Suprapubic skin (tissue), 4 donors: ENCODE measurements at regions not wholly inside any gene's neighbourhood (a gene's known extent, or its start where the extent isn't known, plus 50 kb on each side); places are given as distances from the start of the nearest gene placed in this dataset.

Experiments
- DNase-seq, 2 donors: peaks; one replicate each; pipeline ENCODE4 v3.0.0-alpha.2; 2019; ENCODE audit warnings: low spot score in 2 of 2
- H3K27ac ChIP-seq: fragments of 200-600 bp; sonication (generic); one replicate; pipeline ENCODE4 v1.5.1; 2019
- H3K27me3 ChIP-seq: fragments of 200-600 bp; sonication (generic); one replicate; pipeline ENCODE4 v1.5.1; 2019
- H3K36me3 ChIP-seq: fragments of 200-600 bp; sonication (generic); one replicate; pipeline ENCODE4 v1.5.1; 2019
- H3K4me1 ChIP-seq: fragments of 200-600 bp; sonication (generic); one replicate; pipeline ENCODE4 v1.5.1; 2019
- H3K4me3 ChIP-seq: fragments of 200-600 bp; sonication (generic); one replicate; pipeline ENCODE4 v1.5.1; 2019; ENCODE audit warnings: mild to moderate bottlenecking
- H3K9me3 ChIP-seq: fragments of 200-600 bp; sonication (generic); one replicate; pipeline ENCODE4 v1.5.1; 2019
- CTCF ChIP-seq, 2 donors: fragments of 200-600 bp in 1 of 2; fragments of 450-650 bp in 1 of 2; sonication (generic) in 1 of 2; IDR thresholded peaks; one replicate each; pipeline ENCODE4 v1.5.1; 2016 to 2019; ENCODE audit warnings: antibody characterized with exemption in 2 of 2, mild to moderate bottlenecking in 1 of 2, moderate library complexity in 1 of 2
- EP300 ChIP-seq: sonication (generic); formaldehyde crosslinking; IDR thresholded peaks from one replicate; pipeline ENCODE4 v1.6.1; 2017; ENCODE audit warnings: antibody characterized with exemption
- POLR2A ChIP-seq, 2 donors: fragments of 450-650 bp; IDR thresholded peaks; one replicate each; pipeline ENCODE4 v1.6.1; 2017; ENCODE audit warnings: antibody characterized with exemption in 2 of 2, mild to moderate bottlenecking in 2 of 2, moderate library complexity in 2 of 2
- POLR2AphosphoS5 ChIP-seq, 3 donors: sonication (generic); formaldehyde crosslinking; IDR thresholded peaks; one replicate each; pipeline ENCODE4 v1.6.1; 2017; ENCODE audit warnings: antibody characterized with exemption in 3 of 3
- WGBS: methylation state at CpG from one replicate; pipeline ENCODE4 v1.1.5; 2018; 5-methylcytosine and 5-hydroxymethylcytosine counted together

- no peaks in the 10 kb centered on the region for H3K36me3 ChIP-seq
- no peaks in the 10 kb centered on the region for H3K4me1 ChIP-seq
- no peak for TF ChIP-seq EP300
- no peak for TF ChIP-seq POLR2AphosphoS5 (IDR thresholded peaks at IDR 0.05)
- no peak for TF ChIP-seq CTCF (IDR thresholded peaks at IDR 0.05)
- TF ChIP-seq POLR2A (IDR thresholded peaks at IDR 0.05) = no peak
- no peaks in the 10 kb centered on the region for H3K9me3 ChIP-seq
- H3K27me3 ChIP-seq = no peaks in the 10 kb centered on the region
- H3K27ac ChIP-seq = no peak overlapping the region
- no peak for DNase-seq
- no peak overlapping the region for H3K4me3 ChIP-seq
Measured at GRCh38 chr1:65668368-65668767, 124.3 kb upstream of the PDE4B start.

- 89% methylated on average over 3 of the region's 3 CpGs for WGBS
- TF ChIP-seq POLR2AphosphoS5 (IDR thresholded peaks at IDR 0.05) = no peak
- TF ChIP-seq EP300 = no peak
- no peak for TF ChIP-seq CTCF (IDR thresholded peaks at IDR 0.05)
- no peak for TF ChIP-seq POLR2A (IDR thresholded peaks at IDR 0.05)
- DNase-seq = no peak
- no peaks in the 10 kb centered on the region for H3K36me3 ChIP-seq
- H3K4me3 ChIP-seq = no peak overlapping the region
- H3K4me1 ChIP-seq = no peaks in the 10 kb centered on the region
- H3K27me3 ChIP-seq = no peaks in the 10 kb centered on the region
- no peak overlapping the region for H3K27ac ChIP-seq
- H3K9me3 ChIP-seq = no peaks in the 10 kb centered on the region
Measured at GRCh38 chr1:65670518-65670917, 122.2 kb upstream of the PDE4B start.

- no peak for DNase-seq
- Histone ChIP-seq H3K4me1 (no peaks in the 10 kb centered on the region), H3K36me3 (no peaks in the 10 kb centered on the region), H3K4me3 (no peak overlapping the region), H3K27ac (no peak overlapping the region), H3K9me3 (no peaks in the 10 kb centered on the region), H3K27me3 (no peaks in the 10 kb centered on the region)
- TF ChIP-seq EP300 = no peak
- TF ChIP-seq CTCF (IDR thresholded peaks at IDR 0.05) = no peak
- no peak for TF ChIP-seq POLR2A (IDR thresholded peaks at IDR 0.05)
- TF ChIP-seq POLR2AphosphoS5 (IDR thresholded peaks at IDR 0.05) = no peak
- 87% methylated on average over 2 of the region's 2 CpGs for WGBS
Measured at GRCh38 chr1:65674522-65674921, 118.2 kb upstream of the PDE4B start.

GRCh38 chr1:65679773-65680172, 112.9 kb upstream of the PDE4B start:
- WGBS = 67% methylated on average over 4 of the region's 4 CpGs
- no peaks in the 10 kb centered on the region for H3K9me3 ChIP-seq
- H3K27ac ChIP-seq = no peak overlapping the region
- TF ChIP-seq EP300 = no peak
- TF ChIP-seq CTCF (IDR thresholded peaks at IDR 0.05) = no peak
- no peak for TF ChIP-seq POLR2A (IDR thresholded peaks at IDR 0.05)
- TF ChIP-seq POLR2AphosphoS5 (IDR thresholded peaks at IDR 0.05) = no peak
- no peak overlapping the region for H3K4me3 ChIP-seq
- no peaks in the 10 kb centered on the region for H3K36me3 ChIP-seq
- H3K4me1 ChIP-seq = no peaks in the 10 kb centered on the region
- no peak for DNase-seq
- no peaks in the 10 kb centered on the region for H3K27me3 ChIP-seq

- TF ChIP-seq POLR2A (IDR thresholded peaks at IDR 0.05) (no peak), POLR2AphosphoS5 (IDR thresholded peaks at IDR 0.05) (no peak), CTCF (IDR thresholded peaks at IDR 0.05) (no peak), EP300 (no peak)
- no peaks in the 10 kb centered on the region for H3K27me3 ChIP-seq
- 69% methylated on average over 6 of the region's 6 CpGs for WGBS
- no peak overlapping the region for H3K27ac ChIP-seq
- no peak overlapping the region for H3K4me3 ChIP-seq
- no peaks in the 10 kb centered on the region for H3K36me3 ChIP-seq
- DNase-seq = no peak
- no peaks in the 10 kb centered on the region for H3K9me3 ChIP-seq
- H3K4me1 ChIP-seq = no peaks in the 10 kb centered on the region
Measured at GRCh38 chr1:65681096-65681495, 111.6 kb upstream of the PDE4B start.
